Panc1 (cell line): ENCODE measurements at regions not wholly inside any gene's neighbourhood (a gene's known extent, or its start where the extent isn't known, plus 50 kb on each side); places are given as distances from the start of the nearest gene placed in this dataset.

Source experiments
- ATAC-seq: fragments of 200-7000 bp; cut with Tn5 transposase; 2 replicates; pipeline ENCODE4 v1.9.1; 2020; ENCODE audit warnings: mild to moderate bottlenecking, moderate library complexity
- BruUV-seq: library from RNA; stranded (reverse); fragments of 400-500 nt; replicated peaks from 2 replicates; lab custom pipeline; 2021; lab: Mats Ljungman, UMichigan
- CTCF ChIA-PET: fragments of 300-600 bp; sonication (Branson Sonifier 250); formaldehyde crosslinking; loops from one replicate; lab custom pipeline; 2022; ENCODE audit warnings: antibody characterized with exemption; lab: Charles Lee
- POLR2A ChIA-PET: fragments of 300-600 bp; sonication (Branson Sonifier 250); formaldehyde crosslinking; loops from one replicate; lab custom pipeline; 2022; ENCODE audit warnings: antibody characterized with exemption; lab: Charles Lee
- DNase-seq: peaks from one replicate; pipeline ENCODE4 v3.0.0-alpha.2; 2010; ENCODE audit warnings: low read depth, low spot score
- H3K27ac ChIP-seq: 2 replicates; pipeline ENCODE4 v1.5.1; 2011; ENCODE audit warnings: mild to moderate bottlenecking, low read length, inconsistent platforms
- H3K27me3 ChIP-seq: fragments of 200-500 bp; sonication (Bioruptor generic); 2 replicates; pipeline ENCODE4 v1.6.0; 2014; ENCODE audit warnings: low read length, inconsistent platforms; ENCODE audit not compliant: control insufficient read depth, insufficient read depth
- H3K36me3 ChIP-seq: fragments of 200-500 bp; sonication (Bioruptor generic); 2 replicates; pipeline ENCODE4 v1.5.1; 2014; ENCODE audit warnings: inconsistent platforms, mild to moderate bottlenecking, low read length, moderate library complexity; ENCODE audit not compliant: control insufficient read depth, insufficient read depth
- H3K4me1 ChIP-seq: 2 replicates; pipeline ENCODE4 v1.5.1; 2011; ENCODE audit warnings: inconsistent platforms, mild to moderate bottlenecking, low read length, moderate library complexity; ENCODE audit not compliant: control insufficient read depth, insufficient read depth
- H3K4me3 ChIP-seq, 2 experiments: 2 replicates each; pipeline ENCODE4 v1.5.1; 2011 to 2012; ENCODE audit warnings: low read depth in 2 of 2, low read length in 2 of 2, mild to moderate bottlenecking in 2 of 2, inconsistent platforms in 1 of 2, moderate library complexity in 1 of 2
- H3K9me3 ChIP-seq: fragments of 200-500 bp; sonication (Bioruptor generic); 2 replicates; pipeline ENCODE4 v1.5.1; 2014; ENCODE audit warnings: low read depth, mild to moderate bottlenecking, inconsistent platforms, low read length, moderate library complexity; ENCODE audit not compliant: control insufficient read depth, insufficient read depth
- POLR2AphosphoS5 ChIP-seq: IDR thresholded peaks from 2 replicates; pipeline ENCODE4 v1.6.1; 2012; ENCODE audit warnings: mild to moderate bottlenecking, low read depth, low read length, moderate library complexity
- SIN3A ChIP-seq: IDR thresholded peaks from 2 replicates; pipeline ENCODE4 v1.6.1; 2012; ENCODE audit warnings: low read depth, mild to moderate bottlenecking, low read length, moderate library complexity, borderline replicate concordance; ENCODE audit not compliant: insufficient read depth
- TCF7L2 ChIP-seq: IDR thresholded peaks from 2 replicates; pipeline ENCODE4 v1.6.1; 2011; ENCODE audit warnings: mild to moderate bottlenecking, low read depth, low read length, inconsistent platforms
- in situ Hi-C: cut with HindIII; loops from 2 replicates; pipeline ENCODE4 v1.10.0; 2016; ENCODE audit warnings: low sequenced_read_pairs, low pct_unique_long_range_greater_than_20kb
- intact Hi-C: fragments of 100-400 bp; cut with micrococcal nuclease; formaldehyde crosslinking; loops from one replicate; pipeline ENCODE4 v1.10.0; 2022; ENCODE audit not compliant: unreplicated experiment
- TF ChIP-seq, protein P1 (sequence below), 2 experiments: IDR thresholded peaks; 2 replicates each; pipeline ENCODE4 v1.6.1; 2011 to 2012; ENCODE audit warnings: low read depth in 2 of 2, control low read depth in 1 of 2, low read length in 1 of 2, mild to moderate bottlenecking in 1 of 2, moderate library complexity in 1 of 2; ENCODE audit not compliant: insufficient read depth in 1 of 2
- TF ChIP-seq, protein P2 (sequence below): fragments of 450-650 bp; IDR thresholded peaks from 2 replicates; pipeline ENCODE4 v1.5.1; 2017; ENCODE audit warnings: mild to moderate bottlenecking

DNA sequence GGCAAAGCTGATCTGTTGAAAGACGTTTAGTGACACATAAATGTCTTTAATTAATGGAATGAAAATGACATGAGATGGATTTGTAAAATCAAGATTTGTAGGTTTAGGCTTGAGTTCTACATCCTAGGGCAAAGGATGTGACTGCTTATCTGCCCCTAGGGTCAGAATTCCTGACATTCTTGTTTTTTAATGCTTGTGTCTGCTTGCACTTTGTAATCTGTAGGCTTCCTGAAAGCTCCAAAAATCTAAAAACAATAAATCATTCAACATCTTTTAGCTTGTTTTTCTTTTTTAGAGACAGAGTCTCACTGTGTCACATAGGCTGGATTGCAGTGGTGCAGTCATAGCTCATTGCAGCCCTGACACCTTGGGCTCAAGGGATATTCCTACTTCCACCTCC is 107.9 kb upstream of the MLIP start:
- ChIA-PET CTCF (interaction anchor here (0.7 kb wide), 1 partner anchor 1036 kb away, joined by 5 read pairs; no protein-coding TSS in a partner anchor), POLR2A (no interaction called here)
- H3K36me3 ChIP-seq: no peaks in the 10 kb centered on the region
- H3K4me1 ChIP-seq: no peaks in the 10 kb centered on the region
- in situ Hi-C loops (no loop called here), intact Hi-C loops (no loop called here)
- no peak for TF ChIP-seq TCF7L2
- no peaks in the 10 kb centered on the region for H3K9me3 ChIP-seq
- H3K27me3 ChIP-seq: no peaks in the 10 kb centered on the region
- no peak for DNase-seq
- no peak overlapping the region for H3K4me3 ChIP-seq
- no peak for ATAC-seq
- BruUV-seq: no TSS peak
- H3K27ac ChIP-seq: no peak overlapping the region

DNA sequence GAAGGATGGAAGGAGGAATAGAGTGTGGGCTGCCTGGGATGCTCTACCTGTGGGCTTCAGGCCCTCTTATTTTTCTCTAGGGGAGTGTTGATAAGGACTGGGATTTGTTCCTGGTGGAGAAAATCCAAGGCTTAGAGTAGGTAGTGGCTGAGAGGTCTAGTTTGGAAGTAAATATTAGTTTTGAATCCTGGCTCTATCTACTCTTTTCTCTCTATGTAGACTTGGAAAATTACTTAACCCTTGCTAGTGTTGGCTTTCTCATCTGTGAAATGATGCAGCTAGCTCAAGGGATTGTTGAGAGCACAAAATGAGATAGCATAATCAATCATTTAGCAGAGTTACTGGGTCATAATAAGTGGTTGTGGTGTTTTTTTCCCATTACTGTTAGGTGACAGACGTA is 102.7 kb upstream of the MLIP start:
- CTCF ChIA-PET: no interaction called here
- BruUV-seq: no TSS peak
- no peaks in the 10 kb centered on the region for H3K36me3 ChIP-seq
- H3K9me3 ChIP-seq: no peaks in the 10 kb centered on the region
- H3K4me3 ChIP-seq: no peak overlapping the region
- POLR2A ChIA-PET: no interaction called here
- intact Hi-C loops (no loop called here), in situ Hi-C loops (no loop called here)
- no peak for DNase-seq
- H3K27me3 ChIP-seq: no peaks in the 10 kb centered on the region; the same call in 1 of the 2 replicates
- TF ChIP-seq POLR2AphosphoS5: no peak
- no peak for TF ChIP-seq SIN3A
- TF ChIP-seq, protein P1, sequence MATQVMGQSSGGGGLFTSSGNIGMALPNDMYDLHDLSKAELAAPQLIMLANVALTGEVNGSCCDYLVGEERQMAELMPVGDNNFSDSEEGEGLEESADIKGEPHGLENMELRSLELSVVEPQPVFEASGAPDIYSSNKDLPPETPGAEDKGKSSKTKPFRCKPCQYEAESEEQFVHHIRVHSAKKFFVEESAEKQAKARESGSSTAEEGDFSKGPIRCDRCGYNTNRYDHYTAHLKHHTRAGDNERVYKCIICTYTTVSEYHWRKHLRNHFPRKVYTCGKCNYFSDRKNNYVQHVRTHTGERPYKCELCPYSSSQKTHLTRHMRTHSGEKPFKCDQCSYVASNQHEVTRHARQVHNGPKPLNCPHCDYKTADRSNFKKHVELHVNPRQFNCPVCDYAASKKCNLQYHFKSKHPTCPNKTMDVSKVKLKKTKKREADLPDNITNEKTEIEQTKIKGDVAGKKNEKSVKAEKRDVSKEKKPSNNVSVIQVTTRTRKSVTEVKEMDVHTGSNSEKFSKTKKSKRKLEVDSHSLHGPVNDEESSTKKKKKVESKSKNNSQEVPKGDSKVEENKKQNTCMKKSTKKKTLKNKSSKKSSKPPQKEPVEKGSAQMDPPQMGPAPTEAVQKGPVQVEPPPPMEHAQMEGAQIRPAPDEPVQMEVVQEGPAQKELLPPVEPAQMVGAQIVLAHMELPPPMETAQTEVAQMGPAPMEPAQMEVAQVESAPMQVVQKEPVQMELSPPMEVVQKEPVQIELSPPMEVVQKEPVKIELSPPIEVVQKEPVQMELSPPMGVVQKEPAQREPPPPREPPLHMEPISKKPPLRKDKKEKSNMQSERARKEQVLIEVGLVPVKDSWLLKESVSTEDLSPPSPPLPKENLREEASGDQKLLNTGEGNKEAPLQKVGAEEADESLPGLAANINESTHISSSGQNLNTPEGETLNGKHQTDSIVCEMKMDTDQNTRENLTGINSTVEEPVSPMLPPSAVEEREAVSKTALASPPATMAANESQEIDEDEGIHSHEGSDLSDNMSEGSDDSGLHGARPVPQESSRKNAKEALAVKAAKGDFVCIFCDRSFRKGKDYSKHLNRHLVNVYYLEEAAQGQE (IDR thresholded peaks at IDR 0.05; ENCODE audit: insufficient read depth in 1 of 2, low read depth in 2 of 2, low read length in 1 of 2): no peak
- no peak for TF ChIP-seq TCF7L2
- TF ChIP-seq, protein P2, sequence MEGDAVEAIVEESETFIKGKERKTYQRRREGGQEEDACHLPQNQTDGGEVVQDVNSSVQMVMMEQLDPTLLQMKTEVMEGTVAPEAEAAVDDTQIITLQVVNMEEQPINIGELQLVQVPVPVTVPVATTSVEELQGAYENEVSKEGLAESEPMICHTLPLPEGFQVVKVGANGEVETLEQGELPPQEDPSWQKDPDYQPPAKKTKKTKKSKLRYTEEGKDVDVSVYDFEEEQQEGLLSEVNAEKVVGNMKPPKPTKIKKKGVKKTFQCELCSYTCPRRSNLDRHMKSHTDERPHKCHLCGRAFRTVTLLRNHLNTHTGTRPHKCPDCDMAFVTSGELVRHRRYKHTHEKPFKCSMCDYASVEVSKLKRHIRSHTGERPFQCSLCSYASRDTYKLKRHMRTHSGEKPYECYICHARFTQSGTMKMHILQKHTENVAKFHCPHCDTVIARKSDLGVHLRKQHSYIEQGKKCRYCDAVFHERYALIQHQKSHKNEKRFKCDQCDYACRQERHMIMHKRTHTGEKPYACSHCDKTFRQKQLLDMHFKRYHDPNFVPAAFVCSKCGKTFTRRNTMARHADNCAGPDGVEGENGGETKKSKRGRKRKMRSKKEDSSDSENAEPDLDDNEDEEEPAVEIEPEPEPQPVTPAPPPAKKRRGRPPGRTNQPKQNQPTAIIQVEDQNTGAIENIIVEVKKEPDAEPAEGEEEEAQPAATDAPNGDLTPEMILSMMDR: no peak
- ATAC-seq: no peak
- H3K4me1 ChIP-seq: no peaks in the 10 kb centered on the region
- no peak overlapping the region for H3K27ac ChIP-seq

DNA sequence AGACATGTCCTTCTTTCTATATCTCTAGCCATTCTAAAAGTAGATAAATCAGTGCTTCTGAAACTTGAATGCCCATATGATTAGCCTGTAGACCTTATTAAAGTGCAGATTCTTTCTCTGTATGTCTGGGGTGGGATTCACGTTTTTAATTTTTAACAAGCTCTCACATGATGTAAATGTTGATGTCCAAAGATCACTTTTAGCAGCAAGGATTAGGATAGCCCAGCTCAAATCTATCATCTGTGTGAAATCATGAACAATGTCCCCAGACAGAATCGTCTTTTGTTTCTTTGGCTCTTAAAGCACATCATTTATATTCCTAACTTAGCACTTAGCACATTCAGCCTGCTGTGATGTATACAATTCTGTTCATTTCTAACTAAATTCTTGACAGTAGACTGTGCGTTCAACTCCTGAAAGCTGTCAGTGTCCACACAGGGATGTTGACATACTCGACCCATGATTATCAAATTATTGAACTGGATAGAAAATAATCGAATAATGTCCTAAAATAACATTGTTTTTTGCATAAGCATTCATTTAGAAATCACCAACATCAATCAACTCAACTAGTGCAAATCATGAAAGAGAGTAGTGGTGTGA is 102.1 kb upstream of the MLIP start:
- H3K27me3 ChIP-seq: no peaks in the 10 kb centered on the region; the same call in 1 of the 2 replicates
- CTCF ChIA-PET: no interaction called here

More for the DNA sequence above, 102.1 kb upstream of the MLIP start:
- no peaks in the 10 kb centered on the region for H3K36me3 ChIP-seq
- no peak overlapping the region for H3K27ac ChIP-seq
- H3K9me3 ChIP-seq: no peaks in the 10 kb centered on the region
- no TSS peak for BruUV-seq
- POLR2A ChIA-PET: no interaction called here
- in situ Hi-C loops (no loop called here), intact Hi-C loops (no loop called here)
- DNase-seq (no peak), ATAC-seq (no peak)
- no peak for TF ChIP-seq SIN3A
- no peak for TF ChIP-seq TCF7L2
- TF ChIP-seq POLR2AphosphoS5: no peak
- TF ChIP-seq, protein P1 (IDR thresholded peaks at IDR 0.05; ENCODE audit: insufficient read depth in 1 of 2, low read depth in 2 of 2, low read length in 1 of 2): no peak
- TF ChIP-seq, protein P2: no peak
- H3K4me1 ChIP-seq: no peaks in the 10 kb centered on the region
- no peak overlapping the region for H3K4me3 ChIP-seq
